SK-N-MC (cell line): ENCODE measurements at regions not wholly inside any gene's neighbourhood (a gene's known extent, or its start where the extent isn't known, plus 50 kb on each side); places are given as distances from the start of the nearest gene placed in this dataset.
"Not testable (repeated sequence)": the region's sequence is repeated elsewhere in the genome, so short reads cannot be mapped to it uniquely, and the experiment has no call there.

Source experiments
- DNase-seq: peaks from one replicate; pipeline ENCODE4 v3.0.0-alpha.2; 2011; ENCODE audit warnings: low read depth, low spot score
- H3K27ac ChIP-seq: fragments of 200-600 bp; sonication (generic); 2 replicates; pipeline ENCODE4 v1.5.1; 2016; ENCODE audit warnings: mixed run types
- H3K36me3 ChIP-seq: fragments of 200-600 bp; sonication (generic); 2 replicates; pipeline ENCODE4 v1.6.1; 2017; ENCODE audit warnings: antibody characterized with exemption, low read length, mixed read lengths; ENCODE audit not compliant: insufficient read depth
- H3K4me3 ChIP-seq: fragments of 200-600 bp; sonication (generic); 2 replicates; pipeline ENCODE4 v1.5.1; 2016
- H3K9ac ChIP-seq: fragments of 200-600 bp; sonication (generic); 2 replicates; pipeline ENCODE4 v1.8.0; 2017; ENCODE audit warnings: mixed run types, mixed read lengths; ENCODE audit not compliant: insufficient read length
- H3K9me3 ChIP-seq: fragments of 200-600 bp; sonication (generic); 2 replicates; pipeline ENCODE4 v1.6.1; 2017; ENCODE audit warnings: low read depth, mild to moderate bottlenecking, antibody characterized with exemption, low read length, moderate library complexity, mixed read lengths
- EZH2 ChIP-seq: fragments of 200-600 bp; sonication (generic); IDR thresholded peaks from one replicate; pipeline ENCODE4 v1.6.1; 2017; ENCODE audit warnings: antibody characterized with exemption
- FOXP2 ChIP-seq: optimal IDR thresholded peaks from 2 replicates; pipeline ENCODE3; 2011; ENCODE audit warnings: mild to moderate bottlenecking, moderate library complexity; ENCODE audit not compliant: insufficient read depth; ENCODE audit errors: extremely low read length, control extremely low read depth
- POLR2AphosphoS5 ChIP-seq: IDR thresholded peaks from 2 replicates; pipeline ENCODE4 v1.6.1; 2012; ENCODE audit warnings: mild to moderate bottlenecking, low read depth, low read length, borderline replicate concordance

DNA sequence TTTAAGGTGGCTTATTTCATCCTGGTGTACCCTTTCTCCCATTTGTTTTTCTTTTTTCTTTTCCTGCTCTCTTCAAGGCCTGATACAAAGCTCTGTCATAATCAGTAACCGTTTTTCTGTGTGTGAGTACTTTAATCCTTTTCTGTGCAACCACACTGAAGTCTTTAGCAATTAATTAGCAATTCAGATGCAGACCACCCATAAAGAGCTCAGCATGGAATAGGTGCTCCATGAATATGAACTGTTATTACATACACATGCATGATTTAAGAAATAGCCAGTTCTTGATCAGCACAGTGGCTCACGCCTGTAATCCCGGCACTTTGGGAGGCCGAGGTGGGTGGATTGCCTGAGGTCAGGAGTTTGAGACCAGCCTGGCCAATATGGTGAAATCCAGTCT lies 1386.6 kb downstream of the AACS start:
- no peaks in the 10 kb centered on the region for H3K9me3 ChIP-seq
- no peak overlapping the region for H3K27ac ChIP-seq
- no peak overlapping the region for H3K4me3 ChIP-seq
- H3K9ac ChIP-seq: no peak overlapping the region
- TF ChIP-seq FOXP2 (no peak), EZH2 (no peak)
- DNase-seq: no peak
- H3K36me3 ChIP-seq: no peaks in the 10 kb centered on the region

GRCh38 chr12:126452686-126453085 lies 1387.5 kb downstream of the AACS start:
- not testable (repeated sequence) for H3K27ac ChIP-seq, H3K9ac ChIP-seq, H3K9me3 ChIP-seq, DNase-seq, H3K36me3 ChIP-seq, H3K4me3 ChIP-seq

DNA sequence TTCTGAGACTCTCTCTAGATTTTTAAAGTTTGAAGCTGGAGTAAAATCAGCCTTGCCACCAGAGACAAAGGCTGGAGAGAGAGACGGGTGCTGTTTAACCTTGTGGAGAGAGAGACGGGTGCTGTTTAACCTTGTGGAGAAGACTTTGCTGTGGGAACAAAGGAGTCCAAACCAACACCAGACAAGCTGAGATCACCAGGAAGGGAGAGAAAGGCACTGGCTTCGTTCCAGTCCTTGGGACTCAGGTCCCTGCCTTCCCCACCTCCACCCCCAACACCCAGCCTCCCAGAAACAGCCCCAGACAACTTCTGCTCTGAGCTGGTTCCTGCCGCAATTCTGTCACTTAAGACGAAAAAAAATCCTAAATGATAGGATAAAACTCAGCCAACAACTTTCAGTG lies 1389.3 kb downstream of the AACS start:
- Histone ChIP-seq H3K4me3 (peak overlapping the region; percentile 63), H3K36me3 (no peaks in the 10 kb centered on the region), H3K27ac (peak overlapping the region; percentile 70), H3K9me3 (no peaks in the 10 kb centered on the region), H3K9ac (peak overlapping the region; percentile 65)
- no peak for DNase-seq
- TF ChIP-seq FOXP2: no peak
- no peak for TF ChIP-seq POLR2AphosphoS5
- no peak for TF ChIP-seq EZH2

DNA sequence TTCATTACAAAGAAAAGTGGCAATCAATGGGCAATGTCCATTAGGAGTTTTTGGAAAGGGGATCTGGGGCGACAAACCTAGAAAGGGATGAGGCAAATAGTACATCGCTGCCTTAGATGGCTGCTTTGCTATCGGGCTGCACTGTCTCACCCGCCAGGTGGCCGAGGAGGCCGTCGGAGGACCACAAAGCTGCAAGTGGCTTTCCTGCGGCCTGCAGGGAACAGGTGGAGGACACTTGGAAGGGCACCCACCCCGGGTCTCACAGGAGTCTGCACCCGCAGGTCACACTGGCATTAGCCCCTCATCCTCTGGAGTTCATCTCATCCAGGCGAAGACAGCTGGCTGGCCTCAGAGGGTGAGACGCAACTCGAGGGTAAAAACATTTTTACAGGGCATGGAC lies 1392.5 kb downstream of the AACS start:
- Histone ChIP-seq H3K27ac (no peak overlapping the region), H3K9ac (no peak overlapping the region), H3K4me3 (no peak overlapping the region), H3K36me3 (no peaks in the 10 kb centered on the region), H3K9me3 (no peaks in the 10 kb centered on the region)
- no peak for DNase-seq
- TF ChIP-seq EZH2: no peak
- no peak for TF ChIP-seq FOXP2
- TF ChIP-seq POLR2AphosphoS5: no peak

DNA sequence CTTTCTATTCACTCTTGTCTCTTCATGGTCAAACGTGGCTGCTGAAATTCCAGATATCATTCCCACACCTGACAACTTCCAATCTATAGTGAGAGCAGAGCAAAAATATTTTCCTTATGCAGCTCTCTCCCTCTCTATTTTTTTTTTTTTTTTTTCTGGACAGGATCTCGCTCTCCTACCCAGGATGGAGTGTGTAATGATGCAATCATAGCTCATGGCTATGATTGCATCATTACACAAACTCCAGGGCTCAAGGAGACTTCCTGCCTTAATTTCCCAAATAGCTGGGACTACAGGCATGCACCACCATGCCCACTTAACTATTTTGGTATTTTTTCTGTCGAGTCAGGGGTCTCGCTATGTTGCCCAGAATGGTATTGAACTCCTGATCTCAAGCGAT lies 1398.9 kb downstream of the AACS start:
- Histone ChIP-seq H3K9me3 (no peaks in the 10 kb centered on the region), H3K9ac (no peak overlapping the region)
- TF ChIP-seq EZH2 (no peak), POLR2AphosphoS5 (no peak), FOXP2 (no peak)

DNA sequence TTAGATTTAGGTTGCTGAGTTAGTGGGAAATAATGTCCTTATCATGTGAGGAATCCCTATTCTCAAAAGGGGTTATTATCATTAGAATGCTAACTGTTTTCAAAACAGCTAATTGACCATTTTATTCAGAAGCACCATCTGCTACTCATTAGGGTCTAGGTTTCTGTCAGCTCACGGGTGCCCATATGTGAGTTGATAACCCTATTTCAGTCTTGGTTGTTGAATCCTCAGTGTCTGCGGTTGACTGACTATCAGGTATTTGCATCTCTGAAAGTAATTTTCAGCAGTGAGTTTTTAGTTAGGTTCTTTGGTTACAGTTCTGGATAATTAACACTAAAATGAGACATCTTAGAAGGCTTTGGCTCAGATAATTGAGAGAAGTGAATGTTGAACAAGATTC lies 1404.0 kb downstream of the AACS start:
- no peak for TF ChIP-seq EZH2
- TF ChIP-seq POLR2AphosphoS5: no peak
- Histone ChIP-seq H3K27ac (no peak overlapping the region), H3K9me3 (no peaks in the 10 kb centered on the region), H3K4me3 (no peak overlapping the region), H3K36me3 (no peaks in the 10 kb centered on the region), H3K9ac (no peak overlapping the region)
- no peak for DNase-seq

More for the DNA sequence above, 1398.9 kb downstream of the AACS start:
- no peak for DNase-seq
- Histone ChIP-seq H3K4me3 (no peak overlapping the region), H3K27ac (no peak overlapping the region), H3K36me3 (no peaks in the 10 kb centered on the region)

DNA sequence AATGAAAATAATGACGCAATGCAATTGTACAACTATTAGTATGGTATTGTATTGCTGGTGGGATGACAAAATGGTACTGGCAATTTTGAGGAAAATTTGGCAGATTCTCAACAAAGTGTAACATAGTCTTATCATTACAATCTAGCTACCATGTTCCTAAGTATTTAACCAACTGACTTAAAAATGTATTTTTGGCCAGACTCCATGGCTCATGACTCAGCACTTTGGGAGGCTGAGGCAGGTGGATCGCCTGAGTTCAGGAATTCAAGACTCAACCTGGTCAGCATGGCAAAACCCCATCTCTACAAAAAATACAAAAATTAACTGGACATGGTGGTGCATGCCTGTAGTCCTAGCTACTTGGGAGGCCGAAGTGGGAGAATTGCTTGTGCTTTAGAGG lies 1409.5 kb downstream of the AACS start:
- no peaks in the 10 kb centered on the region for H3K9me3 ChIP-seq
- no peak overlapping the region for H3K4me3 ChIP-seq
- DNase-seq: no peak
- no peak overlapping the region for H3K9ac ChIP-seq
- no peaks in the 10 kb centered on the region for H3K36me3 ChIP-seq
- no peak for TF ChIP-seq EZH2
- no peak for TF ChIP-seq FOXP2
- TF ChIP-seq POLR2AphosphoS5: no peak
- no peak overlapping the region for H3K27ac ChIP-seq

DNA sequence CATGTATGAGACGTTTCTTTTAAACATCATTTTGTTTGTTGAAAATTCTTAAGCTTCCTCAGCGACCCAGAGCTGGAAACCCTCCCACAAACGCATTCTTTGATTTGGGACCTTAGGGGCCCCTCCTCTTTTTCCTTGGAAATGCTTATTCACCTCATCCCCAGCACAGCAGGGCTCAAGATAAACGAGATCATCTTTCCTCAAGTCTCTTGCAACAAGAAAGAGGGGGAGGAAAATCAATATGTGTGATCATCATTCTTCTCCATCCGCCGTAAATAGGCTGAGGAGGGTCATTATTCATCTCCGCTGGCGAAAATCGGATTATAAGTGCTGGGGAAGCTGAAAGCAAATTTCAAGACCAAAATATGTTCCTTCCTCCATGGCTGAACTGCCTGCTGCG lies 1415.2 kb downstream of the AACS start:
- DNase-seq: no peak
- TF ChIP-seq FOXP2: no peak
- no peak for TF ChIP-seq EZH2
- TF ChIP-seq POLR2AphosphoS5: no peak
- no peaks in the 10 kb centered on the region for H3K9me3 ChIP-seq
- no peaks in the 10 kb centered on the region for H3K36me3 ChIP-seq
- H3K4me3 ChIP-seq: no peak overlapping the region
- H3K27ac ChIP-seq: peak overlapping the region; percentile 48; the same call in 1 of the 2 replicates
- no peak overlapping the region for H3K9ac ChIP-seq

- Histone ChIP-seq H3K4me3 (no peak overlapping the region), H3K9ac (no peak overlapping the region), H3K27ac (peak overlapping the region; percentile 68), H3K9me3 (no peaks in the 10 kb centered on the region), H3K36me3 (no peaks in the 10 kb centered on the region)
- no peak for DNase-seq
- TF ChIP-seq FOXP2 (no peak), POLR2AphosphoS5 (no peak), EZH2 (no peak)
These were observed 1416.5 kb downstream of the AACS start for GRCh38 chr12:126481688-126482087.
